GM12865 (cell line): ENCODE measurements at regions not wholly inside any gene's neighbourhood (a gene's known extent, or its start where the extent isn't known, plus 50 kb on each side); places are given as distances from the start of the nearest gene placed in this dataset.

Experiments used
- DNase-seq: peaks from one replicate; pipeline ENCODE4 v3.0.0; 2010; ENCODE audit warnings: low read depth
- H3K4me3 ChIP-seq: 2 replicates; pipeline ENCODE4 v1.5.1; 2011; ENCODE audit warnings: mild to moderate bottlenecking, low read depth, low read length, control low read depth
- TF ChIP-seq, protein P1 (sequence below): IDR thresholded peaks from 2 replicates; pipeline ENCODE4 v1.5.1; 2011; ENCODE audit warnings: low read length, control low read depth, low read depth, inconsistent platforms; ENCODE audit not compliant: insufficient read depth; ENCODE audit errors: missing control alignments

DNA sequence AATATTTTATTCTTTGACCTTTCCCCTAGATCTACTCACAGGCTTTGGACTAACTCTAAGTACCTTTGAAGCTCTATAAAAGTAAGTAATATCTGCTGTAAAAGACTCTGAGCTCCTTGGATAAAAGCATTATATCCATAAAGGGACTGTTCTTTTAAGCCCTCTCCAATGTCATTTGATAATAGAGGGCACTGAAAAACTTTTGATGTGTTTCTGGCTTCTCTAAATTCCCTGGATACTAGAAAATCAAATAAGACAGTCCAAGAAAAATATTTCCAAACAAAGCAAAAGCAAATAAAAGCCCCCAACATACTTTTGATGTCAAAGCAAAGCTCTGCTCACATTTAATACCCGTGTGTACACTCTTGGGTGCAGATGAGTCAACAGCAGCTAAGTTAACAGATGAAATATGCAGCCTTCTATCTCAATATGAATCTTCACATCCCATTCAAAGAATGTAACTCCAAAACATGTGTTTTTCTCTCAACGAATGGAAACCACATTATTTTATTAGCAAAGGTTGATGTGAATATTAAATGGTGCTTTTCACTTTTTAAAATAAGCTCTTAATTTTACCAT is 230.3 kb downstream of the CENPF start:
- H3K4me3 ChIP-seq: no peak overlapping the region
- no peak for DNase-seq
- TF ChIP-seq, protein P1, sequence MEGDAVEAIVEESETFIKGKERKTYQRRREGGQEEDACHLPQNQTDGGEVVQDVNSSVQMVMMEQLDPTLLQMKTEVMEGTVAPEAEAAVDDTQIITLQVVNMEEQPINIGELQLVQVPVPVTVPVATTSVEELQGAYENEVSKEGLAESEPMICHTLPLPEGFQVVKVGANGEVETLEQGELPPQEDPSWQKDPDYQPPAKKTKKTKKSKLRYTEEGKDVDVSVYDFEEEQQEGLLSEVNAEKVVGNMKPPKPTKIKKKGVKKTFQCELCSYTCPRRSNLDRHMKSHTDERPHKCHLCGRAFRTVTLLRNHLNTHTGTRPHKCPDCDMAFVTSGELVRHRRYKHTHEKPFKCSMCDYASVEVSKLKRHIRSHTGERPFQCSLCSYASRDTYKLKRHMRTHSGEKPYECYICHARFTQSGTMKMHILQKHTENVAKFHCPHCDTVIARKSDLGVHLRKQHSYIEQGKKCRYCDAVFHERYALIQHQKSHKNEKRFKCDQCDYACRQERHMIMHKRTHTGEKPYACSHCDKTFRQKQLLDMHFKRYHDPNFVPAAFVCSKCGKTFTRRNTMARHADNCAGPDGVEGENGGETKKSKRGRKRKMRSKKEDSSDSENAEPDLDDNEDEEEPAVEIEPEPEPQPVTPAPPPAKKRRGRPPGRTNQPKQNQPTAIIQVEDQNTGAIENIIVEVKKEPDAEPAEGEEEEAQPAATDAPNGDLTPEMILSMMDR: no peak

DNA sequence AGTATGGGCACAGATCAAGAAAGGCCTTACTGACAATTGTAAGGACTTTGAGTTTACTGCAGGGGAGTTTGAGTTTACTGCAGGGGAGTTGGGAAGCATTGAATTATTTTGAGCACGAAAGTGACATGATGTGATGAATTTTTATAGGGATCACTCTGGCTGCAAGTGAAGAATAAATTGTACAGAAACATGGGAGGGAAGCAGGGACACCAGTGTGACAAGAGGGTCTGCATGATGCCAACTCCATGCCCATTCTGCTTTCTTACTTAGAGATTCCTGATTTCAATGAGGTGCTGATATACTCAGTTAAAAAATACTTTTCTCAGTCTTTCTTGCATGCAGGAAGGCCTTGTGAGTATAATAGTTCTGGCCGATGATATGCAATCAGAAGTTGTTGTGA is 234.4 kb downstream of the CENPF start:
- H3K4me3 ChIP-seq: no peak overlapping the region
- TF ChIP-seq, protein P1: no peak
- DNase-seq: no peak

DNA sequence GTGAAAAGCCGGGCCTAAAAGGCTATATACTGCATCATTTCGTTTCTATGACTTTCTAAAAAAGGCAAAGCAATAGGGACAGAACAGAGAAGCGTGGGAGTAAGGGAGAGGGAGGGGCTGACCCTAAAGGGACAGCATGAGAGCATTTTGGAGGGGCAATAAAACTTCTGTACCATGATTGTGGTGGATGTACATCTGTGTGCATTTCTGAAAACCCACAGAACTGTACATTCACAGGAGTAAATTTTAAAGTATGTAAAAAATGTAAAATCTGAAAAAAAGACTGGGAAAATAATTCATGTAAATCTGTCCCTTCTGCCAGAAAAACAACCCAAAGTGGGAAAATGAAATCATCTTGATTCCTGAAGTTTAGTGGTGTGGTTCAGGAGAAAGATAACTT is 235.4 kb downstream of the CENPF start:
- TF ChIP-seq, protein P1: no peak
- no peak overlapping the region for H3K4me3 ChIP-seq
- no peak for DNase-seq

DNA sequence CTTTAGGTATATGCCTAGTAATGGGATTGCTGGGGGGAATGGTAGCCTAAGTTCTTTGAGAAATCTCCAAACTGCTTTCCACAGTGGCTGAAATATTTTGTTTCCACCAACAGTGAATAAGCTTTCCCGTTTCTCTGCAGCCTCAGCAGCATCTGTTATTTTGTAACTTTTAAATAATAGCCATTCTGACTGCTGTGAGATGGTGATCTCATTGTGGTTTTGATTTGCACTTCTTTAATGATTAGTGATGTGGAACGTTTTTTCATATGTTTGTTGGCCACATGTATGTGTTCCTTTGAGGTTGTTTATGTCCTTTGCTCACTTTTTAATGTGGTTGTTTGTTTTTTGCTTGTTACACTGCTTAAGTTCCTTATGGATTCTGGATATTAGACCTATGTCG is 237.4 kb downstream of the CENPF start:
- no peak for DNase-seq
- no peak overlapping the region for H3K4me3 ChIP-seq
- TF ChIP-seq, protein P1: no peak

DNA sequence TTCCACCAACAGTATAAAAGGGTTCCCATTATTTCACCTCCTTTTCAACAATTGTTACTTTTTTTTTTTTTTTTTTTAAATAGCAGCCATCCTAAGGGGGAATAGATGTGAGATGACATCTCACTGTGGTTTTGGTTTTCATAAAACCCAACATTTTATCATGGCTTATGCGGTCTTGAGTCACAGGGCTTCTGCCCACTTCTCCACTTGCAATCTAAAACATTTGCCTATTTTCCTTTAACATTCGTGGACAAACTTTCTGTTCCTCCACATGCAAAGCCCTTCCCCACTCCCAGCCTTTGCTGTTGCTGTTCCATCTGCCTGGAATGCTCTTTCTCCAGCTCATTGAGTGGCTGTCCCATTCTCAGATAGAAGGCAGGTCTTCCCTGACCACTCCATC is 239.7 kb upstream of the KCNK2 start:
- no peak for DNase-seq
- TF ChIP-seq, protein P1: no peak
- H3K4me3 ChIP-seq: no peak overlapping the region

DNA sequence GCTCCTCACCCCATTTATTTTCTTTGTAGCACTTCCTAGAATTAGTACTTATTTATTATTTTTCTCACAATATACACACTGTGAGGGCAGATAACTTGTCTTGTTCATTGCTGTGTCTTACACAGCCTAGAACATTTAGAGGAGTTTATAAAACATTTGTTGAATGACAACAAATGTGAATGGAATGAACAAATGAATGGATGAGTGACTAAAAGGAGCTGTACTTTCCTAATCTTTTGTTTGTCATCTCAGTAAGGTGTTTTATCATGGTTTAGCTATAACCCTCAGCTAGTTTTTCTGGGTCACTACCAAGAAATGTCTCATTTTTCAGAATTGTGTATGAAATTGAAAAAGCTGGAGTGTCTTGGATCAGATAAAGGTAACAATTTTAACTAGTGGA is 239.3 kb upstream of the KCNK2 start:
- TF ChIP-seq, protein P1: no peak
- DNase-seq: no peak

DNA sequence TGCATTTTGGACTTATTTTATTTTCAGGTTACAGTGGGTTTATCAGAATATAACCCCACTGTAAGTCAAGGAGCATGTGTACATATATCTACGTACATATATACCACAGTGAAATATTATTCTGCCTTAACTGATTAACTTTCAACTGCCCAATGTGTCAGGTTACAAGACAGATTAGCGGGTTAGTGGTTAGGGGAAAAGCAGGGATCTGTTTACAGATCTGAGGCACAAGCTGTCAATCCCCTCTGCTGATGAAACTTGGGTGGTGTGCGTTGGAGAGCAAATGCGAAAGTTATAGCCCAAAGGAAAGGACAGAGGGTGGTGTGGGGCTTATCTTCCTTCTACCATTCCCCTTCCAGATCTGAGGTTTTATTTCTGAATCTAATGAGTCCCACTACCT is 238.2 kb upstream of the KCNK2 start:
- no peak overlapping the region for H3K4me3 ChIP-seq
- DNase-seq: no peak
- TF ChIP-seq, protein P1: no peak

More for the DNA sequence above, 239.3 kb upstream of the KCNK2 start:
- H3K4me3 ChIP-seq: no peak overlapping the region
